HL-60/S4 treated with phorbol 12-myristate 13-acetate at 8.2 ng/mL for 4 days and 3 days (cell line): ENCODE measurements at regions not wholly inside any gene's neighbourhood (a gene's known extent, or its start where the extent isn't known, plus 50 kb on each side); places are given as distances from the start of the nearest gene placed in this dataset.

Source experiments
- in situ Hi-C: fragments of 300-500 bp; cut with MboI; formaldehyde crosslinking; loops from 2 replicates; pipeline ENCODE4 v1.15.0; 2022; ENCODE audit warnings: low sequenced_read_pairs

DNA sequence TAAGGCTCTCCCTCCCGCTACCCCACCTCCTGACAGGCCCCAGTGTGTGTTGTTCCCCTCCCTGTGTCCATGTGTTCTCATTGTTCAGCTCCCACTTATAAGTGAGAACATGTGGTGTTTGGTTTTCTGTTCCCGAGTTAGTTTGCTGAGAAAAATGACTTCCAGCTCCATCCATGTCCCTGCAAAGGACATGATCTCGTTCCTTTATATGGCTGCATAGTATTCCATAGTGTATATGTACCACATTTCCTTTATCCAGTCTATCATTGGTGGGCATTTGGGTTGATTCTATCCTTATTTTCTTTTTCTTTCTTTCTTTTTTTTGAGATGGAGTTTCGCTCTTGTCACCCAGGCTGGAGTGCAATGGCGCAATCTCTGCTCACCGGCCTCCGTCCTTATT is 57.8 kb upstream of the RASSF3 start:
- in situ Hi-C loops, result loop anchor here (25.0 kb wide), 1 partner anchor 135 kb away; no protein-coding TSS in a partner anchor

DNA sequence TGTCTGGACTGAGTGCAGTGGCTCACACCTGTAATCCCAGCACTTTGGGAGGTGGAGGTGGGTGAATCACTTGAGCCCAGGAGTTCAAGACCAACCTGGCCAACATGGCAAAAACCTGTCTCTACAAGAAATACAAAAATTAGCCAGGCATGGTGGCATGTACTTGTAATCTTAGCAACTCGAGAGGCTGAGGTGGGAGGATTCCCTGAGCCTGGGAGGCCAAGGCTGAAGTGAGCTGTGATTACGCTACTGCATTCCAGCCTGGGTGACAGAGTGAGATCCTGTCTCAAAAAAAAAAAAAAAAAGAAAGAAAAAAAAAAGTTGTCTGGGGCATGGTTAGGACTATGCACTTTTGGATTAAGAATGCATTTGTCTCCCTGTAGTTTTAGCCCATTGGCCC is 56.6 kb upstream of the RASSF3 start:
- in situ Hi-C loops, result loop anchor here (25.0 kb wide), 1 partner anchor 134 kb away; no protein-coding TSS in a partner anchor

DNA sequence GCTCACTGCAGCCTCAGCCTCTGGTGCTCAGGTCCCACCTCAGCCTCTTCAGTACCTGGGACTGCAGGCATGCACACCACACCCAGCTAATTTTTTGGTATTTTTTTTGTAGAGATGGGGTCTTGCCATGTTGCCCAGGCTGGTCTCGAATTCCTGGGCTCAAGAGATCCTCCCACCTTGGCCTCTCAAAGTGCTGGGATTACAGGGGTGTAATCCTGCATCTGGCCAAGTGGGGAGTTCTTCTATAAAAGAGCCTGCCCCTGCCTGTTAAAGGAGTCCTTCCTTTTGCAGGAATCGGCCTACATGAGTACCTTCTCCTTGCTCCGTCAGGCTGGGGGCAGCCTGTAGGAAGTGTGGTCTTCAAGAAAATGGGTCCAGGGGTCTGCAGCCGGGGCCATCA is 54.1 kb upstream of the RASSF3 start:
- in situ Hi-C loops, result loop anchor here (25.0 kb wide), 1 partner anchor 131 kb away; no protein-coding TSS in a partner anchor

DNA sequence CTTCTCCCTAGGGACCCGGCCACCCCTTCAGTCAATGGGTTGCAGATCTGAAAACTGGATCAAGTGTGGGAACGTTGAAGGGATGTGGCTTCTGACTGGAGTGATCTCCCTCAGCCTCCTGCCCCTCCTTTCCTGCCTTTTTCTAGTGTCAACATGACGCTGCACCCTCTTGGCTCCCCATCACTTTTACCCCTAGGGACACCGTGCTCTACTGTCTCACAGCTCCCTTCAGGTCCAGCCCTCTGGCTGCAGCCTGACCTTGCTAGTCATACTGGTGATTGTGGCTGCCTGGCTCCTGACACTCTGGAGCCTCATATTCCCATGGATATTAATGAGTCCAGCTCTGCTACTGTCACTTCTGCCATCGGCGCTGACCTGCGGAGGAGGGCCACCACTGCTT is 51.5 kb upstream of the RASSF3 start:
- in situ Hi-C loops, result loop anchor here (25.0 kb wide), 1 partner anchor 129 kb away; no protein-coding TSS in a partner anchor

DNA sequence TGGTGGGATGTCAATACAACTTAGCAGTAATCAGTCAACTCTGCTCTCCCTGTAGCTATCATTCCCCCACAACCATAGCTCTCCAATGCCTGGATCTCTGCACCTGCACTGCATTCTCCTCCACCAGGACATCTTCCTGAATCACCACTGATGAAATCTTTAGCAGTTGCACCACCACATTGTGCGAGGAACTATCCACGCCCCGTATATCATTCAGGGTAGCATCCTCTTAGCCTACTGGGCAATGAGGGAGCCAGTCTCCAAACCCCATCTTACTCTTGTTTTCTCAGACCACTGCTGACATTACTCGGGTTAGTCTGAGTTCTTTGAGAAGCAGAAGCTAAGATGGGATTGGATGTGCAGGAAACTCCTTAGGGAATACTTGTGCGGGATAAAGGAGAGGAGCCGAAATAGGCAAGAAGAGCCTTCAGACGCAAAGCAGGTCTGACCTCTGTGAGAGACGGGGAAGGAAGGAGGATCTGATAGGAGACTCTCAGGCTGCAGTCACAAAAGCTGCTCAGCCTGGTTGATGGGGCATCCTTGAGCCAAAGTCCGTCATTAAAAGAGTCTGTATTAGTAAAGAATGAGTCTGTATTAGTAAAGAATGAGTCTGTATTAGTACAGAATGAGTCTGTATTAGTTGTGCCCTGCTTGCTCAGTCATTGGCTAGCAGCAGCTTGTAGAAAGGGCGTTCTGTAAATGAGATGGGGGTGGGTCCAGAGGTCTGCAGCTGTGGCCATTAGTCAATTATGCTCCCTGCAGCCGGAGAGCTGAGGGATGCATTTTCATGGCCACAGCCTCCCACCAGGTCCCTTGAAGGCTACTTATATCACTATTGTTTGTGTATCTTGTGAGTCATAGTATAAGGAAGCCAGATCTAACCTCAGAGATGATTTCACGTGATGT is 49.6 kb upstream of the RASSF3 start:
- in situ Hi-C loops, result loop anchor here (25.0 kb wide), 1 partner anchor 127 kb away; no protein-coding TSS in a partner anchor
